C4-2B (cell line): ENCODE measurements at regions not wholly inside any gene's neighbourhood (a gene's known extent, or its start where the extent isn't known, plus 50 kb on each side); places are given as distances from the start of the nearest gene placed in this dataset.

Source experiments
- ZFX ChIP-seq: fragments of 450-650 bp; IDR thresholded peaks from 2 replicates; pipeline ENCODE4 v1.6.1; 2017
- TF ChIP-seq, protein P1 (sequence below): fragments of 450-650 bp; conservative IDR thresholded peaks from 2 replicates; pipeline ENCODE4 v1.5.1; 2017; ENCODE audit warnings: mild to moderate bottlenecking

DNA sequence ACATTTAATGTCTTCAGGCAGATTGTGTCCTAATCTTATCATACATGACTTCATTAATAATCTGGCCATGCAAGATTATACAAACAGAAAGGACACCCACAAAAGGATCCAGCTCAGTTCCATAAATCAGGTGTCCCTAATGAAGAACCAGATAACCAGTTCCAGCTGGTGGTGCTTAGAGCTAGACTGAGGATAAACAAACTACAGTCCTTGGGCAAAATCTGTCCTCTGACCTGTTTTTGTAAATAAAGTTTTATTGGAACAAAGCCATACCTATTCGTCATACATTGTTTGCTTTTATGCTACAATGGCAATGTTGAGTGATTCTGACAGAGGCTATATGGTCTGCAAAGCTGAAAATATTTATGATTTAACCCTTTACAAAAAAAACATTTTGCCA lies 199.5 kb downstream of the MID1IP1 start:
- TF ChIP-seq, protein P1, sequence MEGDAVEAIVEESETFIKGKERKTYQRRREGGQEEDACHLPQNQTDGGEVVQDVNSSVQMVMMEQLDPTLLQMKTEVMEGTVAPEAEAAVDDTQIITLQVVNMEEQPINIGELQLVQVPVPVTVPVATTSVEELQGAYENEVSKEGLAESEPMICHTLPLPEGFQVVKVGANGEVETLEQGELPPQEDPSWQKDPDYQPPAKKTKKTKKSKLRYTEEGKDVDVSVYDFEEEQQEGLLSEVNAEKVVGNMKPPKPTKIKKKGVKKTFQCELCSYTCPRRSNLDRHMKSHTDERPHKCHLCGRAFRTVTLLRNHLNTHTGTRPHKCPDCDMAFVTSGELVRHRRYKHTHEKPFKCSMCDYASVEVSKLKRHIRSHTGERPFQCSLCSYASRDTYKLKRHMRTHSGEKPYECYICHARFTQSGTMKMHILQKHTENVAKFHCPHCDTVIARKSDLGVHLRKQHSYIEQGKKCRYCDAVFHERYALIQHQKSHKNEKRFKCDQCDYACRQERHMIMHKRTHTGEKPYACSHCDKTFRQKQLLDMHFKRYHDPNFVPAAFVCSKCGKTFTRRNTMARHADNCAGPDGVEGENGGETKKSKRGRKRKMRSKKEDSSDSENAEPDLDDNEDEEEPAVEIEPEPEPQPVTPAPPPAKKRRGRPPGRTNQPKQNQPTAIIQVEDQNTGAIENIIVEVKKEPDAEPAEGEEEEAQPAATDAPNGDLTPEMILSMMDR, result no peak
- TF ChIP-seq ZFX, result no peak
